Adrenal gland (tissue), 5 donors: ENCODE measurements at regions not wholly inside any gene's neighbourhood (a gene's known extent, or its start where the extent isn't known, plus 50 kb on each side); places are given as distances from the start of the nearest gene placed in this dataset.

ENCODE experiments used
- POLR2A ChIP-seq, 2 donors: fragments of 450-650 bp; IDR thresholded peaks; one replicate each; pipeline ENCODE4 v1.6.1; 2017; ENCODE audit warnings: antibody characterized with exemption in 2 of 2, mild to moderate bottlenecking in 2 of 2, moderate library complexity in 1 of 2
- TF ChIP-seq, protein P1 (sequence below), 6 experiments: fragments of 450-650 bp in 4 of 6; fragments of 200-600 bp in 2 of 6; sonication (generic) in 1 of 6; IDR thresholded peaks; 1 replicate in 5 of 6; 2 replicates in 1 of 6; pipeline versions ENCODE4 v1.5.1 to v1.8.0; 2016 to 2021; ENCODE audit warnings: antibody characterized with exemption in 6 of 6, mild to moderate bottlenecking in 2 of 6, moderate library complexity in 1 of 6
- donor health status: DM: no; HTN: no; CAD: no.

DNA sequence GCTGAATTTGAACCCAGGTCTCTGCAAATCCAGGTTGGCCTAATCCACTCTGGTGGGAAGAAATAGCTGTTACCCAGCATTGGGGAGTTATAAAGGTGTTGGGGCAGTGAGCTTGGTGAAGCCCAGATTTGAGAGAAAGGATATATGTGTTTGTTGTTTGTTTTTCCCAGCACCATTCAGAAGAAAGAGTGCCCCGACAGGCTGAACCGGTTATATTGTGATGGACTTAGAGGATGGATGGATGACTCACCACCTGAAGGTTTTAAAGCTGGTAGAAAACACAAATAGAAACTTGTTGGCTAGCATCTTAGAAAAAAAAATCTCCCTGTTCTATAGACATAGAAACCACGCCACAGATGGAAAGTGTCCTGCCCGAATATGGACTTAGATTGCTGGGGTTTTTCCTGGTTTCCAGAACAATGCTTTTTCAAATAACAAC lies 404.6 kb downstream of the MED13L start:
- TF ChIP-seq, protein P1, sequence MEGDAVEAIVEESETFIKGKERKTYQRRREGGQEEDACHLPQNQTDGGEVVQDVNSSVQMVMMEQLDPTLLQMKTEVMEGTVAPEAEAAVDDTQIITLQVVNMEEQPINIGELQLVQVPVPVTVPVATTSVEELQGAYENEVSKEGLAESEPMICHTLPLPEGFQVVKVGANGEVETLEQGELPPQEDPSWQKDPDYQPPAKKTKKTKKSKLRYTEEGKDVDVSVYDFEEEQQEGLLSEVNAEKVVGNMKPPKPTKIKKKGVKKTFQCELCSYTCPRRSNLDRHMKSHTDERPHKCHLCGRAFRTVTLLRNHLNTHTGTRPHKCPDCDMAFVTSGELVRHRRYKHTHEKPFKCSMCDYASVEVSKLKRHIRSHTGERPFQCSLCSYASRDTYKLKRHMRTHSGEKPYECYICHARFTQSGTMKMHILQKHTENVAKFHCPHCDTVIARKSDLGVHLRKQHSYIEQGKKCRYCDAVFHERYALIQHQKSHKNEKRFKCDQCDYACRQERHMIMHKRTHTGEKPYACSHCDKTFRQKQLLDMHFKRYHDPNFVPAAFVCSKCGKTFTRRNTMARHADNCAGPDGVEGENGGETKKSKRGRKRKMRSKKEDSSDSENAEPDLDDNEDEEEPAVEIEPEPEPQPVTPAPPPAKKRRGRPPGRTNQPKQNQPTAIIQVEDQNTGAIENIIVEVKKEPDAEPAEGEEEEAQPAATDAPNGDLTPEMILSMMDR (IDR thresholded peaks at IDR 0.05) = no peak
- TF ChIP-seq POLR2A (IDR thresholded peaks at IDR 0.05) = no peak
